ENCODE measurements at regions not wholly inside any gene's neighbourhood (a gene's known extent, or its start where the extent isn't known, plus 50 kb on each side); places are given as distances from the start of the nearest gene placed in this dataset.

GRCh38 chr6:67201563-67201962 is 1433.5 kb upstream of the ADGRB3 start:
- no peak overlapping the region for H3K4me3 Mint-ChIP-seq
- no peaks in the 10 kb centered on the region for H3K36me3 ChIP-seq (ENCODE audit: control insufficient read depth, insufficient read depth, low read length)
- no peaks in the 10 kb centered on the region for H3K27me3 Mint-ChIP-seq (ENCODE audit: low read depth in 2 of 2)
- H3K4me1 ChIP-seq (ENCODE audit: control insufficient read depth, insufficient read depth, low read length) = no peaks in the 10 kb centered on the region
- H3K36me3 Mint-ChIP-seq = peaks cover 11% of the 10 kb centered on the region
- peaks cover 19 to 26% of the 10 kb centered on the region in 2 donors for H3K9me3 Mint-ChIP-seq
- DNase-seq (no peak), ATAC-seq (no peak)
- no peaks in the 10 kb centered on the region for H3K27me3 ChIP-seq (ENCODE audit: control insufficient read depth, insufficient read depth, low read length)
- peaks cover 27% of the 10 kb centered on the region for H3K9me3 ChIP-seq (ENCODE audit: control insufficient read depth, insufficient read depth, low read length)
- intact Hi-C loops (cut with micrococcal nuclease) = no loop called here
- no peak overlapping the region for H3K4me3 ChIP-seq (ENCODE audit: low read length)
- TF ChIP-seq CTCF (IDR thresholded peaks at IDR 0.05) = no peak
- H3K27ac Mint-ChIP-seq = no peak overlapping the region
- H3K4me1 Mint-ChIP-seq = no peaks in the 10 kb centered on the region
- 94% methylated on average over 13 of the region's 13 CpGs for WGBS (ENCODE audit: insufficient coverage)
- H3K27ac ChIP-seq (ENCODE audit: low read length) = no peak overlapping the region

GRCh38 chr6:67200626-67201403 is 1434.3 kb upstream of the ADGRB3 start:
- 87% methylated on average over 7 of the region's 7 CpGs for WGBS (ENCODE audit: insufficient coverage)
- H3K9me3 ChIP-seq (ENCODE audit: control insufficient read depth, insufficient read depth, low read length) = peaks cover 28% of the 10 kb centered on the region
- DNase-seq (no peak), ATAC-seq (no peak)
- H3K4me1 ChIP-seq (ENCODE audit: control insufficient read depth, insufficient read depth, low read length) = no peaks in the 10 kb centered on the region
- no peak overlapping the region for H3K27ac ChIP-seq (ENCODE audit: low read length)
- no peak overlapping the region for H3K4me3 ChIP-seq (ENCODE audit: low read length)
- no peaks in the 10 kb centered on the region for H3K27me3 Mint-ChIP-seq (ENCODE audit: low read depth in 2 of 2)
- H3K27ac Mint-ChIP-seq = no peak overlapping the region
- no peaks in the 10 kb centered on the region for H3K27me3 ChIP-seq (ENCODE audit: control insufficient read depth, insufficient read depth, low read length)
- H3K4me3 Mint-ChIP-seq = no peak overlapping the region
- peaks cover 3% of the 10 kb centered on the region for H3K36me3 Mint-ChIP-seq
- no peaks in the 10 kb centered on the region for H3K36me3 ChIP-seq (ENCODE audit: control insufficient read depth, insufficient read depth, low read length)
- no peak for TF ChIP-seq CTCF (IDR thresholded peaks at IDR 0.05)
- intact Hi-C loops (cut with micrococcal nuclease) = no loop called here
- H3K9me3 Mint-ChIP-seq = peaks cover 17 to 22% of the 10 kb centered on the region in 2 donors
- no peaks in the 10 kb centered on the region for H3K4me1 Mint-ChIP-seq

- DNase-seq = no peak
- no peaks in the 10 kb centered on the region for H3K27me3 ChIP-seq (ENCODE audit: control insufficient read depth, insufficient read depth, low read length)
- Mint-ChIP-seq H3K27me3 (ENCODE audit: low read depth in 2 of 2) (no peaks in the 10 kb centered on the region), H3K9me3 (peaks cover 15 to 19% of the 10 kb centered on the region in 2 donors), H3K4me3 (no peak overlapping the region), H3K36me3 (no peaks in the 10 kb centered on the region), H3K4me1 (no peaks in the 10 kb centered on the region), H3K27ac (no peak overlapping the region)
- H3K4me3 ChIP-seq (ENCODE audit: low read length) = no peak overlapping the region
- TF ChIP-seq CTCF (IDR thresholded peaks at IDR 0.05) = no peak
- peaks cover 33% of the 10 kb centered on the region for H3K9me3 ChIP-seq (ENCODE audit: control insufficient read depth, insufficient read depth, low read length)
- intact Hi-C loops (cut with micrococcal nuclease) = no loop called here
- ATAC-seq = no peak
- WGBS (ENCODE audit: insufficient coverage) = 76% methylated on average over 4 of the region's 6 CpGs
- no peak overlapping the region for H3K27ac ChIP-seq (ENCODE audit: low read length)
- H3K4me1 ChIP-seq (ENCODE audit: control insufficient read depth, insufficient read depth, low read length) = no peaks in the 10 kb centered on the region
- no peaks in the 10 kb centered on the region for H3K36me3 ChIP-seq (ENCODE audit: control insufficient read depth, insufficient read depth, low read length)
These were observed 1435.7 kb upstream of the ADGRB3 start for GRCh38 chr6:67199425-67199824.

GRCh38 chr6:67190733-67191132 is 1444.3 kb upstream of the ADGRB3 start:
- no peak overlapping the region for H3K4me3 ChIP-seq (ENCODE audit: low read length)
- intact Hi-C loops (cut with micrococcal nuclease) = no loop called here

More at GRCh38 chr6:67190733-67191132, 1444.3 kb upstream of the ADGRB3 start:
- TF ChIP-seq CTCF (IDR thresholded peaks at IDR 0.05) = no peak
- Histone ChIP-seq H3K9me3 (ENCODE audit: control insufficient read depth, insufficient read depth, low read length) (peaks cover 4% of the 10 kb centered on the region), H3K27me3 (ENCODE audit: control insufficient read depth, insufficient read depth, low read length) (no peaks in the 10 kb centered on the region), H3K36me3 (ENCODE audit: control insufficient read depth, insufficient read depth, low read length) (no peaks in the 10 kb centered on the region), H3K4me1 (ENCODE audit: control insufficient read depth, insufficient read depth, low read length) (no peaks in the 10 kb centered on the region), H3K27ac (ENCODE audit: low read length) (no peak overlapping the region)
- Mint-ChIP-seq H3K4me1 (no peaks in the 10 kb centered on the region), H3K27ac (no peak overlapping the region), H3K27me3 (ENCODE audit: low read depth in 2 of 2) (no peaks in the 10 kb centered on the region), H3K36me3 (no peaks in the 10 kb centered on the region), H3K9me3 (peaks cover 8 to 9% of the 10 kb centered on the region in 2 donors), H3K4me3 (no peak overlapping the region)
- DNase-seq (no peak), ATAC-seq (no peak)
